ENCODE measurements at regions not wholly inside any gene's neighbourhood (a gene's known extent, or its start where the extent isn't known, plus 50 kb on each side); places are given as distances from the start of the nearest gene placed in this dataset.
"Not testable (repeated sequence)": the region's sequence is repeated elsewhere in the genome, so short reads cannot be mapped to it uniquely, and the experiment has no call there.

- Histone ChIP-seq H3K4me3 (no peak overlapping the region), H3K4me1 (no peaks in the 10 kb centered on the region), H3K36me3 (no peaks in the 10 kb centered on the region), H3K9me3 (no peaks in the 10 kb centered on the region), H3K27me3 (no peaks in the 10 kb centered on the region), H3K27ac (no peak overlapping the region)
- TF ChIP-seq CTCF (IDR thresholded peaks at IDR 0.05): no peak
- no peak for TF ChIP-seq POLR2A (IDR thresholded peaks at IDR 0.05)
- TF ChIP-seq EP300 (IDR thresholded peaks at IDR 0.05): no peak
- TF ChIP-seq POLR2AphosphoS5 (IDR thresholded peaks at IDR 0.05): no peak
- no peak for ATAC-seq
- 52 to 71% methylated on average over 5 of the region's 5 CpGs for WGBS, 2 donors (ENCODE audit: low coverage in 1 of 2)
Measured at GRCh38 chr3:147089286-147089685, 317.1 kb downstream of the ZIC4 start.

GRCh38 chr3:147059500-147059899 is 346.8 kb downstream of the ZIC4 start:
- 80 to 91% methylated on average over 3 to 6 of the region's 6 CpGs for WGBS, 2 donors (ENCODE audit: low coverage in 1 of 2)
- not testable (repeated sequence) for H3K9me3 ChIP-seq, ATAC-seq

GRCh38 chr3:147049821-147050220 is 356.5 kb downstream of the ZIC4 start:
- Histone ChIP-seq H3K4me3 (no peak overlapping the region), H3K36me3 (no peaks in the 10 kb centered on the region), H3K27ac (no peak overlapping the region), H3K4me1 (no peaks in the 10 kb centered on the region), H3K27me3 (no peaks in the 10 kb centered on the region), H3K9me3 (no peaks in the 10 kb centered on the region)
- 27 to 37% methylated on average over 8 to 9 of the region's 9 CpGs for WGBS, 2 donors (ENCODE audit: low coverage in 1 of 2)
- no peak for TF ChIP-seq POLR2AphosphoS5 (IDR thresholded peaks at IDR 0.05)
- TF ChIP-seq POLR2A (IDR thresholded peaks at IDR 0.05): no peak
- TF ChIP-seq EP300 (IDR thresholded peaks at IDR 0.05): no peak
- TF ChIP-seq CTCF (IDR thresholded peaks at IDR 0.05): no peak
- no peak for ATAC-seq

More at GRCh38 chr3:147059500-147059899, 346.8 kb downstream of the ZIC4 start:
- not testable (repeated sequence) for H3K27ac ChIP-seq, H3K27me3 ChIP-seq, H3K36me3 ChIP-seq, H3K4me3 ChIP-seq, H3K4me1 ChIP-seq

GRCh38 chr3:147049305-147049704 is 357.0 kb downstream of the ZIC4 start:
- Histone ChIP-seq H3K27ac (no peak overlapping the region), H3K4me3 (no peak overlapping the region), H3K9me3 (no peaks in the 10 kb centered on the region), H3K27me3 (no peaks in the 10 kb centered on the region), H3K4me1 (no peaks in the 10 kb centered on the region), H3K36me3 (no peaks in the 10 kb centered on the region)
- no peak for ATAC-seq
- 77 to 90% methylated on average over 3 of the region's 3 CpGs for WGBS, 2 donors (ENCODE audit: low coverage in 1 of 2)
- TF ChIP-seq CTCF (IDR thresholded peaks at IDR 0.05) (no peak), POLR2AphosphoS5 (IDR thresholded peaks at IDR 0.05) (no peak), POLR2A (IDR thresholded peaks at IDR 0.05) (no peak), EP300 (IDR thresholded peaks at IDR 0.05) (no peak)

- H3K36me3 ChIP-seq: no peaks in the 10 kb centered on the region
- no peak overlapping the region for H3K27ac ChIP-seq
- no peak for ATAC-seq
- no peaks in the 10 kb centered on the region for H3K4me1 ChIP-seq
- WGBS, 2 donors (ENCODE audit: low coverage in 1 of 2): 74 to 100% methylated on average over 1 of the region's 1 CpG
- no peak overlapping the region for H3K4me3 ChIP-seq
- H3K27me3 ChIP-seq: no peaks in the 10 kb centered on the region
- H3K9me3 ChIP-seq: no peaks in the 10 kb centered on the region
- TF ChIP-seq EP300 (IDR thresholded peaks at IDR 0.05) (no peak), POLR2AphosphoS5 (IDR thresholded peaks at IDR 0.05) (no peak), POLR2A (IDR thresholded peaks at IDR 0.05) (no peak), CTCF (IDR thresholded peaks at IDR 0.05) (no peak)
Measured at GRCh38 chr3:147046916-147047315, 359.4 kb downstream of the ZIC4 start.

Measured in gastroesophageal sphincter (tissue), 4 donors.